HG03457 (cell line): ENCODE measurements at regions not wholly inside any gene's neighbourhood (a gene's known extent, or its start where the extent isn't known, plus 50 kb on each side); places are given as distances from the start of the nearest gene placed in this dataset.

Source experiments
- ATAC-seq: cut with Tn5 transposase; IDR thresholded peaks from one replicate; pipeline ENCODE4 v1.9.1; 2021; ENCODE audit warnings: moderate number of reproducible peaks; ENCODE audit not compliant: unreplicated experiment

DNA sequence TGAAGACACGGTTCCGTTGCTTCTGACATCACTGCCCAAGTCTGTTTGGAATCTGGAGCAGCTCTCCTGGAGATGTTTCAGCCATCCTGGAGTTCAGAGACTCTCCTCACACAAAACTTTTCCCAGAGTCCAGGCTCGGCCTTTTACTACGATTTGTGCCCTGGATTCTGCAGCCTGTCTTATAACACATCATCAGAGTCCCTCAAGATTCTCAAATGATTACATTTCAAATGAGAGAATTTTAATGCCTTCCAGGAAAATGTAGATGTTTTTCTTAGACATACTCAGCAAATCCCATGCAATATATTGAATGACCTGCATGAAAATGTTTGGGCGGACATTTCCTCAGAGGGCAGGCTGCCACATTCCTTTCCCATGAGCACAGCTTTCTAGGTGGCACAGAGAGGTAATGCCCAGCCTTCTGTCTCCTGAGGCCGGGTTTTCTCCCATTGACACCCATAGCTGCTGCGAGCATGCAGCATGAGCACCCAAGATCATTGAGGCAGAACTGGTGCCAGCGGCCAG is 129.1 kb downstream of the SNX19 start:
- no peak for ATAC-seq

- ATAC-seq = no peak
Observed at GRCh38 chr11:130787973-130788570, 128.2 kb downstream of the SNX19 start.

- no peak for ATAC-seq
Observed at GRCh38 chr11:130789056-130789640, 127.1 kb downstream of the SNX19 start.

DNA sequence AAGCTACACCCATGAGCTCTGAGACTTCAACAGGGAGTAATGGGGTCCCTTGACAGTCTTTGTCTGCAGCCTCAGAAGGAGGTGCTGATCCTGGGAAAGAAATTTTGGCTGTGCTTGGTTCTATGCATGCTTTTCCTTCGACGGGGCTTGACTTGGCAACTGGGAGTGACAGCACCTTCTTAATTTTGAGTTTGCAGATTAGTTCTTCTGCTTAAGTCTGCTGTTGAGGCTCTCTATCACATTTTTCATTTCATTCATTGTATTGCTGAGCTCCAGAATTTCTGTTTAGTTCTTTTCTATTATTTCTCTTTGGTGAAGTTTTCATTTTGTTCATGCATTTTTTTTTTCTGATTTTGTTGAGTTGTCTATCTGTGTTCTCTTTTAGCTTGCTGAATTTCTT is 125.6 kb downstream of the SNX19 start:
- no peak for ATAC-seq

DNA sequence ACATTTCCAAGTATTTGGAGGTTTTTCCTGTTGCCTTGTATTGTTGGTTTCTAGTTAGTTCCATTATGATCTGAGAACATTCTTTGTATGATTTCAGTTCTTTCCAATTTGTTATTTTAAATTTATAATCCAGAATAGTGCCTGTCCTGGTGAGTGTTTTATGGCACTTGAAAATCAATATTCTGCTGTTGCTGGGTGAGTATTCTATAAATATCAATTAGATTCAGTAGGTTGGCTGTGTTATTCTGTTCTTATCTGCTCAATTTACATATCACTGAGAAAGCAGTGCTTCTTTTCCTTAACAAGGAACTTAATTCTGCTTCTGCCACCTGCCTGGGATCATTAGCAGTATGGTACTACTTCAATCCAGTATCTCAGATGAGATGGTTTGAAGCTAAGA is 123.5 kb downstream of the SNX19 start:
- ATAC-seq = no peak

- no peak for ATAC-seq
Observed at GRCh38 chr11:130796828-130797227, 119.5 kb downstream of the SNX19 start.

DNA sequence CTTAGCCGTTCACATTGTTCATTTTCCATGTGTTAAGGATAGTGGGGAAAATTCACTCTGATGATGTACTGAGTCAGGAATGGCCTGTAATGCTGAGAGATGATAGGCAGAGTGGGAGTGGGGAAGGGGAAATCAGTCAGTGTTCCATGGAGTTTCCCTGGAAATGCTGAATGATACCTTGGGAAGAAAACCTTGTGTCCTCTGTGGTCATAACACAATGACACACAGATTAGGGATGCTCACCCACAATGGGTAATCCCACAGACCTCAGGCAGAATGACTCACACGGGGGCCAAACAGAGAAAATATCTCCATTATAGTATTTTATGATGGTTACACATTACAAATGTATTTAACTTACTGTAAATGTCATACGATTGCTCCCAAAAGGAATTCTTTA is 118.0 kb downstream of the SNX19 start:
- no peak for ATAC-seq

- ATAC-seq = no peak
Observed at GRCh38 chr11:130798801-130799200, 117.5 kb downstream of the SNX19 start.

DNA sequence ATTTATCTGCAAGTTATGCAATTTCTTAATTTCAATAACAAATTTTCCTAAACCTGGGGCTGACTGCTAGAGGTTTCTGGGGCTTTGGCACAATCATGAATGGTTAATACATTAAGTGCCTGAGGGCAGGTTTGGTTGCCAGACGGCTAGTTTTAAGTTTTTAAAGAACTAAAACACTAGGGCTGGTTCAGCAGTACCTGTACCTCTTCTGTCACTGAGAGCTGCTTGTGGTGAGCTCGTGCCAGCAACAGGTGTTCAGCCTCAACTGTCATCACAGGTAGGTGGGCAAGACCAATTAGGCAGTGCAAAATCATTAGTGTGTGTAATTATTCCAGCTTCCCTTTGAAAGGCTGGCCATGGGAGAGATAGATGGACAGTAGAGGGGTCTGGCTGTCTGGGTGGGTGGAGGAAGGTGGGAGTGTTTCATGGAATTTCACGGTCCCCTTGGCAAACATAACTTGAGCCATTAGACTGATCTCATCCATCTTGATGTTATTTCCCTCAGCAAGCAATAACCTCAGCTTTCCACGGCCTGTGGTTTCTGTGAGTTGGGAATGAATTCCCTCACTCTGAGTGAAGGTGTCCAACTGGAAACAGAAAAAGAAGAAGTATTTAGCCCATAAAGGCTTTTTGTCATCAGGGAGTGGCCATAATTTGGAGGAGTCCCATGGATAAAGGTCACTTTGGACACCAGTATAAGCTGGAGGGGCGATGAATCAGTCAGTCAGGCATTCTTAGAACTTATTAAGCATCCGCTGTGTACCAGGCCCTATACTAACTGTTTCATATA is 114.8 kb downstream of the SNX19 start:
- ATAC-seq = no peak

- no peak for ATAC-seq
Observed at GRCh38 chr11:130802567-130802966, 113.7 kb downstream of the SNX19 start.

- no peak for ATAC-seq
Observed at GRCh38 chr11:130804306-130805076, 111.8 kb downstream of the SNX19 start.

GRCh38 chr11:130806746-130807145 is 109.5 kb downstream of the SNX19 start:
- ATAC-seq = no peak

GRCh38 chr11:130808541-130808940 is 107.7 kb downstream of the SNX19 start:
- ATAC-seq = no peak

DNA sequence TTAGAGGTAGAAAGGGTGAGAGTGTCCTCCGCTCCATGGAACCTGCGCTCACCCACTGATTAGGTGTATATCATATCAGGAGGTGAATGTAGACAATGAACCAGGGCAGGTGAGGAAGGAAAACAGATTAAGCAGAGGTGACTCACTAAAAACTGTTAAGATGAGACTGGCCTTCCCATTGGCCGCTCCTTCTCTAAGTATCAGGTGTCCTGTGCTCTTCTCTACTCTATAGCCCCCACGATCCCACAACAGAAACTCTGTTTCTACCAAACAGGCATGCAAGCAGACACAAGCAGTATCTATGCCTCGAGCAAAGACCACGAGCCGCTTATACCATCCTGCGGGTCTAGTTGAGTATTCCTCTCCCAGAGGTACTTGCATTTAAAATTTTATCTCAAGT is 103.1 kb downstream of the SNX19 start:
- ATAC-seq = no peak

GRCh38 chr11:130813638-130814037 is 102.6 kb downstream of the SNX19 start:
- no peak for ATAC-seq

DNA sequence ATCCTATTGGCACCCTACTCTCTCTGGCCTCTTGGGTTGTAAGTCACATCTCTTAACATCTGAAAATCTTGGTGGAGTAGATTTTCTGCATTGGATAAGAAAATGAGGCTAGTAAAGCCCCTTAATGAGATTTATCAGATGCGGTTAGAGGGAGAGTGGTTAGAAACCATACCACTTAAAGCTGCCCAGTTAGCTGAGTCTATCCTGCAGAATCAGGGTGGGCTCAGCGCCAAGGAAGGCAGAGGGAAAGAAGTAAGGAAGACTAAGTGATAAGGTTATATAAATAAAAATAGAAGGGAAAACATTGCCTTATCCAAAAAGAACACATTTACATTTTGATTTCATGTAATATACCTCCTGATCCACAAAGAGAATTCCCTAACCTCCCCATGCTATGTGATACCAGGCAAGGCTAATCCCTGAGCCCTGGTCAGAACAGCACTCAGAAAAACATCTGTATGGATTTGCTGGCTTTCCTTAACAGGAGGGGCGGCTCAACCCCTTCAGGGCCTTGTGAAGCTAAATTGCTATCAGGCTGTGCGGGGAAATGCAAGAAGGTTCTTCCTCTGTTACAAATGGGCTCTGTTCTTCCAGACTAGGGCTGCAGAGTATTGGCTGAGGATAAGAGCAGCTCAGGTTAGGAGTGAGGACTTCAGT is 101.7 kb downstream of the SNX19 start:
- no peak for ATAC-seq

DNA sequence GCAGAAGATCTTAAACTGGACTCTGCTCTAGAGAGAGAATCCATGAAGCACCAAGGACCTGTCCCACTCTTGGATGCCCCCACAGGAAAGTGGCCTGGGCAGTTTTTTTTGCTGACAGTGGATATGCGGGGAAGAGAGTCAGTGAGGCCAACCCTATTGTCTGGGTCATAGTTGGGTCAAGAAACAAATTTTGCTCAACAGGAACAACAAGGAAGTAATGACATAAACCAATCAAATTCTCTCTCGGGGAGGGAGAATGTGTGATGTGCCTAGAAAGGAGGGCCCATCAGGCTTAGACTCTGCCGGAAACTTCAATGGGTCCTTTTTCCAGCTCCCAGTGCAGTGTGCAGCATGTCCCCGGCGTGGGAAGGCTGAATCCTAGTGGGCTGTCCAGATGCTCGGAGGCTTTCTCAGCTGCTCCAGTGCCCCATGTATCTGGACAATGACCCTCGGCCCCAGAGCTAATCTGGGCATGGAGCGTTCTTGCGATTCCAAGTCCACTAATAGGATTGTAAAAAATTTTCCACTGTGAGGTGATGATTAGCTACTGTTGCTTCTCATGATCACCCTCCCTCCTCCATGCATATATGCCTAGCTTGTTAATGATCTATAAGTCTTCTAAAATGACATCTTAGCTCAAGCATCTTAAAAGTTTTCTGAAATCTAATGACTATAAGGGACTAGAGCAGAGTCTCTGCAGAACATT is 101.0 kb downstream of the SNX19 start:
- ATAC-seq = no peak

DNA sequence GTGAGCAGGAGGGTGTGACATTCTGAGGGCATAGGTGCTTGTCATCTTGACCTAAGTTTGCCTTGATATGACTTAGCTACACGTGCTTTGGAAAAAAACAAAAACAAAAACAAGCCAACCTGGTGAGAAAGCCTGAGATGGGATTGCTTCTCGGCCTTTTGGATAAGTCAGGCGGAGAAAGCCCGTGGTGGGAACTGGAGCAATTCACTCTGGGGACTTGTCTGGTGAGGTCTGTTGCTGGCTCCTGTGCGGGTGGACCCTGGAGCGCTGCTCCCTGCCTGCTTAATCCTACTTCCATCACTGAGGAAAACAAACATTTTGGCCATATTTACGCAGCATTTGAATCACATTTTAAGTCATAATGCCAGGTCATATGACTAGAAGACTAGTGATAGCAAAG is 100.3 kb downstream of the SNX19 start:
- no peak for ATAC-seq

GRCh38 chr11:130816546-130817329 is 99.5 kb downstream of the SNX19 start:
- ATAC-seq = no peak
